HUES64 (cell line): ENCODE measurements at regions not wholly inside any gene's neighbourhood (a gene's known extent, or its start where the extent isn't known, plus 50 kb on each side); places are given as distances from the start of the nearest gene placed in this dataset.

ENCODE experiments used
- H3K27ac ChIP-seq: 2 replicates; pipeline ENCODE4 v1.7.0; 2013; ENCODE audit warnings: low read depth, low read length, inconsistent platforms
- H3K27me3 ChIP-seq: 2 replicates; pipeline ENCODE4 v1.6.1; 2013; ENCODE audit warnings: mild to moderate bottlenecking, low read length; ENCODE audit not compliant: insufficient read depth
- H3K36me3 ChIP-seq: 2 replicates; pipeline ENCODE4 v1.6.1; 2013; ENCODE audit warnings: mild to moderate bottlenecking, low read length; ENCODE audit not compliant: insufficient read depth
- H3K4me1 ChIP-seq: 2 replicates; pipeline ENCODE4 v1.6.1; 2013; ENCODE audit warnings: mild to moderate bottlenecking, low read length, moderate library complexity; ENCODE audit not compliant: insufficient read depth
- H3K4me3 ChIP-seq: 2 replicates; pipeline ENCODE4 v1.5.1; 2013; ENCODE audit warnings: mild to moderate bottlenecking, low read length, moderate library complexity
- H3K9ac ChIP-seq: 2 replicates; pipeline ENCODE4 v1.6.1; 2013; ENCODE audit warnings: mild to moderate bottlenecking, low read depth, low read length
- H3K9me3 ChIP-seq: 2 replicates; pipeline ENCODE4 v1.6.1; 2013; ENCODE audit warnings: low read depth, low read length; ENCODE audit not compliant: insufficient read depth
- WGBS: fragments of 150-250, 120-280 bp; methylation state at CpG from one replicate; pipeline ENCODE4 v1.1.7; 2013; ENCODE audit warnings: missing lambda C conversion rate; 5-methylcytosine and 5-hydroxymethylcytosine counted together

DNA sequence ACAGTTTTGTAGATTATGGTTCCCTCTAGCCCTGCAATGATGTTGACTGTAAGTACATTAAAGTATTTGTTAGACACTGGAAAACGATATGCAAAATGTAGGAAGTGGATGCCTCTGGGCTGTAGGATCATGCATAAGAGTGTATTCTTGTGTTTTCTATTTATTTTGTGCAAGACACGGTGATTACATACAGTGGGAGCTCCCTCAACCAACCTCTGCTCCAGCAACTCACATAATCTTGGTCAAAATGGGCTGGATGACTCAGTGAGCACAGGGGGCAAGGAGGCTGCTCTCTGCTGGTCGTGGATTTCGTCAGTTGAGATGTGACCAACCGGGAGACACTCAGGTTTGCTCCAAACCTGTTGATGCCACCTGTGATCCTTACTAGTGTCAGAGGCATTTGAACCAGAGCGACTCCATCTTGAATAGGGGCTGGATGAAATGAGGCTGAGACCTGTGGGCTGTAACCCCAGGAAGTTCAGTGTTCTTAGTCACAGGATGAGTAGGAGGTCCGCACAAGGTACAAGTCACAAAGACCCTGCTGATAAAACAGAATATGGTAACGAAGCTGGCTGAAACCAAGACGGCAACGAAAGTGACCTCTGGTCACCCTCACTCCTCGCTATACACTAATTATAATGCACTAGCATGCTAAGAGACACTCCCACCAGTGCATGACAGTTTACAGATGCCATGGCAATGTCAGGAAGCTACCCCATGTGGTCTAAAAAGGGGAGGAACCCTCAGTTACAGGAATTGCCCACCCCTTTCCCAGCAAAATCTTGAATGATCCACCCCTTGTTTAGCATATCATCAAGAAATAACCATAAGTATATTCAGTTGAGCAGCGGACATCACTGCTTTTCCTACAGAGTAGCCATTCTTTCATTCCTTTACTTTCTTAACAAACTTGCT lies 56.4 kb upstream of the FAM20C start:
- Histone ChIP-seq H3K27me3 (no peaks in the 10 kb centered on the region), H3K9ac (no peak overlapping the region), H3K36me3 (no peaks in the 10 kb centered on the region), H3K27ac (no peak overlapping the region), H3K4me3 (no peak overlapping the region), H3K9me3 (no peaks in the 10 kb centered on the region), H3K4me1 (peaks cover 13% of the 10 kb centered on the region; the same call in 1 of the 2 replicates)
- WGBS: 90% methylated on average over 12 of the region's 12 CpGs

DNA sequence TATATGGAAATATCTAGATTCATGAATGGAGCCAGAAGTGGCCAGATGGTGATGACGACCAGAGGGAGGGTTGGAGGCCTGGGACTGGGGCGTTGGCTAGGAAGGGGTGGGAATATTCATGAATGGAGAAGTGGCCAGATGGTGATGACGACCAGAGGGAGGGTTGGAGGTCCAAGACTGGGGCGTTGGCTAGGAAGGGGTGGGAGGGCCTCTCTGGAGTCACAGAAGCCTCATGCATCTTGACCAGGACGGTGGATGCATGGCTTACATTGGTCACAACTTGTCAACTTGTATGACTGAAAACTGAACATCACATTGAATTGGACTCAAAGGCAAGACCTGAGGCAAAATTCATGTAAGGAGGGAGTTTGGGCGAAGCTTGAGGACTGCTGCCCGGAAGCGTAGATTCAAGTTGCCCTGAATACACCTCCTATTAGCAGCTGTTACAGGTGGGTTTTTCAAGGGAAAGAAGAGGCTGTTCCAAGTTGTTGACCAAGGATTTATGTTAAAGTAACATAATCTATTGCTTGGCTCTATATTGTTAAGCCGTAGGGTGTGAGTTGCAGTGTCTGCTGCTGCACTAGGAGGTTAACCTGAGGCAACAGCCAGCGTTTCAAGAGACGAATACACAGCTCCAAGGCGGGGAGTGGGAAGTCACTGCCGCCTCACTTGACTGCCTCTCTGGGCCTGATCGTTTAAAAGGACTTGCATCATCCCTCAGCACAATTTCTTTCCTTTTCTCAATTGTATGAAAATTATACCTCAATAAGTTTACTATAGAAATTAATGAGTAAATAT lies 55.1 kb upstream of the FAM20C start:
- no peak overlapping the region for H3K9ac ChIP-seq
- H3K9me3 ChIP-seq: no peaks in the 10 kb centered on the region
- peaks cover 13% of the 10 kb centered on the region; the same call in 1 of the 2 replicates for H3K4me1 ChIP-seq
- 88% methylated on average over 14 of the region's 14 CpGs for WGBS
- H3K4me3 ChIP-seq: no peak overlapping the region
- no peaks in the 10 kb centered on the region for H3K27me3 ChIP-seq
- no peak overlapping the region for H3K27ac ChIP-seq
- H3K36me3 ChIP-seq: no peaks in the 10 kb centered on the region

DNA sequence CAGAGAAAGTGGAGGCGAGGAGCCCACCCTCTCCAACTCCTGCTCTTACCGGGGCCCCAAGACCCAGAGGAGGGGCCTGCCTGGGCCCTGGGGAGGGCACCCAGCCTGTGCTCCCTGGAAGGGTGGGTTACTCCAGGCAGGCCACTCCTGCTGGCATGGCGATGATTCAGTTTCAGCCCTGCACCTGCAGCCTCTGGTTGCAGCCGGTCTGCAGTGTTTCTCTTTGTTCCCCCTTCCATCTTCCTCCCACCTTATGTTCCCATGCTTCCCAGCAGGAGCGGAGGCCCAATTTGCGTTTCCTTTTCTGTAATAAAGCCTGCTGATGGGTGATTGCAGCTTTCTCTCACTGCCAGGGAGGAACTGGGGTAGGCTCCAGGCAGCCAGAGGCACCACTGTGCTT lies 53.2 kb upstream of the FAM20C start:
- Histone ChIP-seq H3K4me3 (no peak overlapping the region), H3K36me3 (no peaks in the 10 kb centered on the region), H3K27me3 (no peaks in the 10 kb centered on the region), H3K27ac (no peak overlapping the region), H3K9me3 (no peaks in the 10 kb centered on the region), H3K9ac (no peak overlapping the region), H3K4me1 (peaks cover 13% of the 10 kb centered on the region; the same call in 1 of the 2 replicates)
- WGBS: 47% methylated on average over 6 of the region's 6 CpGs

DNA sequence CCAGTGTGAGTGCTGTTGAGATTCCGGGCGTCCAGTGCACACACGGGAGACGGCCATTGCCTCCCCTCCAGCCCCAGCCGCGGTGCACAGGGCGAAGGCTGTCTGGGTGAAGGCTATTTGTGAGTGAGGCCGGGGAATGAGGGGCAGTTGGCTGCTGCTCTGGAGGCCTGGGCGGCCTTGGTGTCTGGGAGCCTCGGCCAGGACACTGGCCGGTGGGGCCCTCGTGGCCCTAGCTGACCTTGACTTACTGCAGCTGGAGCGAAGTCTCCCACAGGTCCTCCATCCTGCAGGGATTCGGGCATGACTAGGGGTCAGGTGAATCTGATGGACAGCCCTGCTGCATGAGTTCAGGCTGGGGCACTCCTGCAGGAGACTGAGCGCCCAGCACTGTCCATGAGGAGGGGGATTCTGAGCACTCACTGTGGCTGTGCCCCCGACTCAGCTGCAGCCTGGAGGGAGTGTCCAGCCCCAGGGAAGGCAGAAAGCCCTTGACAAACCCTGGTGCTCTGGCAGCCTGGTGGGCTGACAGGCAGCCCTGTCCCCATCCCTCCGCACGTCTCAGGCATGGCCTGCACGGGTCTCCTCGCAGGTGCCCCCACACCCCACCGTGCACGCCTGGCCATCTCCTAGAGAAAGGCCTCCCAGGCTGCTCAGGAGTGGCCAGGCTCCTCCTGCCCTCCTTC lies 52.7 kb upstream of the FAM20C start:
- H3K9me3 ChIP-seq: no peaks in the 10 kb centered on the region
- H3K9ac ChIP-seq: no peak overlapping the region
- no peak overlapping the region for H3K4me3 ChIP-seq
- H3K27ac ChIP-seq: no peak overlapping the region
- 85% methylated on average over 22 of the region's 22 CpGs for WGBS
- peaks cover 13% of the 10 kb centered on the region; the same call in 1 of the 2 replicates for H3K4me1 ChIP-seq
- H3K27me3 ChIP-seq: no peaks in the 10 kb centered on the region
- no peaks in the 10 kb centered on the region for H3K36me3 ChIP-seq

DNA sequence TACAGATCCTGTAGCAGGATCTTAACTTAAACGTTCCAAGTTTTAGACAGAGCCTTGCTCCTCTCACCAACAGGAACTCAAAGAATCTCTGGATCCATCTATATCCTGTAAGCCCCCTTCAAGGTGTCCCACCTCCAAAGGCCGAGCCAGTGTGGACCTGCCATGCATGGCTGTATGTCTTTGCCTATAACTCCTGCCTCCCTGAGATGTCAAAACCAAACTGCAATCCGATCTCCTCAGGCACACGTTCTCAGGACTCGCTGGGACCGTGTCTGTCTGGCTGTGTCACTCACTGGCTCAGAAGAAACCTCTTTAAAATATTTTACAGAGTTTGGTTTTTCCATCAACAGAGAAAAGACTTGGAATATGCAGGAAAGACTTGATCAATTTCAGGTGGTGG lies 51.4 kb upstream of the FAM20C start:
- H3K9ac ChIP-seq: no peak overlapping the region
- no peak overlapping the region for H3K4me3 ChIP-seq
- 86% methylated on average over 6 of the region's 6 CpGs for WGBS
- no peaks in the 10 kb centered on the region for H3K27me3 ChIP-seq
- H3K27ac ChIP-seq: no peak overlapping the region
- 0 out of 2 replicates have a peak, but pooled peaks cover 5% of the 10 kb centered on the region for H3K36me3 ChIP-seq
- no peaks in the 10 kb centered on the region for H3K9me3 ChIP-seq
- peaks cover 13% of the 10 kb centered on the region; the same call in 1 of the 2 replicates for H3K4me1 ChIP-seq

DNA sequence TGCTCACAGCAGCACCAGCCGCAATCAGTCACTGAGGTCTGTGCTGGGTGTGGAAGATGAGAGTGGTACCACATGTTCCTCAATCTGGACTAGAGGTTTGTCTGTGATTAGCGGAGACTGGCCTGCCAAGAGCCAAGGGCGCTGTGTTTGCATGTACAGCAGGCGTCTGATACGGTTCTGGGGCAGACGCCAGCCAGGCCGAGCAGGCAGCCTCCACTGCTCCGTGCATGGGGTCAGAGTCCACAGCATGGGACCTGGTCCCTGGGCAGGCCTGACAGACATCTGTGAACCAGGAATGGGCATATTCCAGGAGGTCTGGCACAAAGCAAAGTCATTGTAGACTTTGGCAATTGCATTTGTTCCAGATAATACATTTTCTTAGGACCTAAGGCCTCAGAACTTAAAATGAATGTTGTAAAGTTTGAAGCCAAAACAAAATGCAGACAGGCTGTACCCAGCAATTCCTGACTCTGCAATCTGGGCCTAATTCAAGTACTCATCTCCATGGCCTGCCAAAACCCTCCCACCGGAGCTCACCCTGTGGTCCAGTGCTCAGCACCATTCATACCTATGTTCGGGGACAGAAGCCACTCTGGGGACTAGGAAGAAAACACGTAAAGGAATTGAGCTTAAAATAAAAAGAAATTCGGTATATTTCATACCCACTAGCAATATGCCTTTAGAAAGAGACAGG lies 50.0 kb upstream of the FAM20C start:
- Histone ChIP-seq H3K36me3 (peaks cover 16% of the 10 kb centered on the region), H3K4me1 (peaks cover 13% of the 10 kb centered on the region; the same call in 1 of the 2 replicates), H3K4me3 (no peak overlapping the region), H3K9me3 (no peaks in the 10 kb centered on the region), H3K9ac (no peak overlapping the region), H3K27ac (no peak overlapping the region), H3K27me3 (no peaks in the 10 kb centered on the region)
- WGBS: 94% methylated on average over 12 of the region's 12 CpGs
